ENCODE measurements at regions not wholly inside any gene's neighbourhood (a gene's known extent, or its start where the extent isn't known, plus 50 kb on each side); places are given as distances from the start of the nearest gene placed in this dataset.
"Not testable (repeated sequence)": the region's sequence is repeated elsewhere in the genome, so short reads cannot be mapped to it uniquely, and the experiment has no call there.

DNA sequence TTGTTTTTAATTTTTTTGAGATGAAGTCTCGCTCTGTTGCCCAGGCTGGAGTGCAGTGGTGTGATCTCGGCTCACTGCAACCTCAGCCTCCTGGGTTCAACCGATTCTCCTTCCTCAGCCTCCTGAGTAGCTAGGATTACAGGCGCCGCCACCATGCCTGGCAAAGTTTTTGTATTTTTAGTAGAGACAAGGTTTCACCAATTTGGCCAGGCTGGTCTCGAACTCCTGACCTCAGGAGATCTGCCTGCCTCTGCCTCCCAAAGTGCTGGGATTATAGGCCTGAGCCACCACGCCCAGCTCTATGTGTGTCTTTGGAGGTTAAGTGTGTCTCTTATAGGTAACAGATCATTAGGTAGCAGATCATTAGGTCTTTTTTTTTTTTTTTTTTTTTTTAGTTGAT lies 223.9 kb upstream of the ZNF217 start:
- TF ChIP-seq, protein P1, sequence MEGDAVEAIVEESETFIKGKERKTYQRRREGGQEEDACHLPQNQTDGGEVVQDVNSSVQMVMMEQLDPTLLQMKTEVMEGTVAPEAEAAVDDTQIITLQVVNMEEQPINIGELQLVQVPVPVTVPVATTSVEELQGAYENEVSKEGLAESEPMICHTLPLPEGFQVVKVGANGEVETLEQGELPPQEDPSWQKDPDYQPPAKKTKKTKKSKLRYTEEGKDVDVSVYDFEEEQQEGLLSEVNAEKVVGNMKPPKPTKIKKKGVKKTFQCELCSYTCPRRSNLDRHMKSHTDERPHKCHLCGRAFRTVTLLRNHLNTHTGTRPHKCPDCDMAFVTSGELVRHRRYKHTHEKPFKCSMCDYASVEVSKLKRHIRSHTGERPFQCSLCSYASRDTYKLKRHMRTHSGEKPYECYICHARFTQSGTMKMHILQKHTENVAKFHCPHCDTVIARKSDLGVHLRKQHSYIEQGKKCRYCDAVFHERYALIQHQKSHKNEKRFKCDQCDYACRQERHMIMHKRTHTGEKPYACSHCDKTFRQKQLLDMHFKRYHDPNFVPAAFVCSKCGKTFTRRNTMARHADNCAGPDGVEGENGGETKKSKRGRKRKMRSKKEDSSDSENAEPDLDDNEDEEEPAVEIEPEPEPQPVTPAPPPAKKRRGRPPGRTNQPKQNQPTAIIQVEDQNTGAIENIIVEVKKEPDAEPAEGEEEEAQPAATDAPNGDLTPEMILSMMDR (IDR thresholded peaks at IDR 0.05) = not testable (repeated sequence)
- TF ChIP-seq POLR2A (IDR thresholded peaks at IDR 0.05) = not testable (repeated sequence)

Data from adrenal gland (tissue), 5 donors.